A172 (cell line): ENCODE measurements at regions not wholly inside any gene's neighbourhood (a gene's known extent, or its start where the extent isn't known, plus 50 kb on each side); places are given as distances from the start of the nearest gene placed in this dataset.

Source experiments
- DNase-seq: peaks from one replicate; pipeline ENCODE4 v3.0.0-alpha.2; 2015; ENCODE audit warnings: low spot score

GRCh38 chr2:16173893-16174692 is 233.7 kb downstream of the MYCN start:
- DNase-seq, result no peak

GRCh38 chr2:16172324-16173175 is 232.2 kb downstream of the MYCN start:
- no peak for DNase-seq

GRCh38 chr2:16171425-16171920 is 231.1 kb downstream of the MYCN start:
- DNase-seq, result no peak

- no peak for DNase-seq
These were observed 230.5 kb downstream of the MYCN start for GRCh38 chr2:16170675-16171424.

- DNase-seq, result no peak
These were observed 229.1 kb downstream of the MYCN start for GRCh38 chr2:16169381-16169960.

- no peak for DNase-seq
These were observed 228.3 kb downstream of the MYCN start for GRCh38 chr2:16168506-16169264.

- no peak for DNase-seq
These were observed 227.6 kb downstream of the MYCN start for GRCh38 chr2:16167870-16168426.

- no peak for DNase-seq
These were observed 227.1 kb downstream of the MYCN start for GRCh38 chr2:16167451-16167861.

GRCh38 chr2:16166327-16166981 is 226.1 kb downstream of the MYCN start:
- DNase-seq, result no peak

- no peak for DNase-seq
These were observed 225.4 kb downstream of the MYCN start for GRCh38 chr2:16165518-16166326.

GRCh38 chr2:16162491-16163040 is 222.2 kb downstream of the MYCN start:
- no peak for DNase-seq

GRCh38 chr2:16161768-16162490 is 221.6 kb downstream of the MYCN start:
- DNase-seq, result no peak

- no peak for DNase-seq
These were observed 220.8 kb downstream of the MYCN start for GRCh38 chr2:16161085-16161565.

- no peak for DNase-seq
These were observed 220.1 kb downstream of the MYCN start for GRCh38 chr2:16160281-16161084.

- DNase-seq, result no peak
These were observed 216.1 kb downstream of the MYCN start for GRCh38 chr2:16156411-16156810.

GRCh38 chr2:16155766-16156165 is 215.4 kb downstream of the MYCN start:
- DNase-seq, result no peak

- DNase-seq, result no peak
These were observed 215.0 kb downstream of the MYCN start for GRCh38 chr2:16155366-16155765.
